NCI-H82 treated with DMSO at 0.1 percent for 48 hours (cell line): ENCODE measurements at regions not wholly inside any gene's neighbourhood (a gene's known extent, or its start where the extent isn't known, plus 50 kb on each side); places are given as distances from the start of the nearest gene placed in this dataset.

Source experiments
- DNase-seq: peaks from one replicate; lab custom pipeline; 2025; ENCODE audit not compliant: unreplicated experiment; lab: John Stamatoyannopoulos, UW

DNA sequence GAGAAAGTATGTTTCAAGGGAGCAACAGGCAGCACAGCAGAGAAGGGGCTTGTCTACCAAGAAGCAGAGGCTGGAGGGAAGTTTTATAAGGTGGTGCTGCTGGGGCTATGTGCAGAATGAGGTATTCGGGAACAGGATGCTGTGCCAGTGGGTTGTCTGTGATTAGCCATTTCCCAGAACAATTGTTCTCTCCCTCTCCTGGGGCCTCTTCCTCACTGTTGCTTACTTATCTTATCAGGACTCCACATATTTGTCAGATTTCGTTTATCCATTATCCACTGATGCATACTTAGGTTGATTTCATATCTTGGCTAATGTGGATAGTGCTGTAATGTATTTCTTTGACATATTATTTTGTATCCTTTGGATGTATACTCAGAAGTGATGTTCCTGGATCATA lies 195.1 kb upstream of the RTL1 start:
- DNase-seq: no peak

DNA sequence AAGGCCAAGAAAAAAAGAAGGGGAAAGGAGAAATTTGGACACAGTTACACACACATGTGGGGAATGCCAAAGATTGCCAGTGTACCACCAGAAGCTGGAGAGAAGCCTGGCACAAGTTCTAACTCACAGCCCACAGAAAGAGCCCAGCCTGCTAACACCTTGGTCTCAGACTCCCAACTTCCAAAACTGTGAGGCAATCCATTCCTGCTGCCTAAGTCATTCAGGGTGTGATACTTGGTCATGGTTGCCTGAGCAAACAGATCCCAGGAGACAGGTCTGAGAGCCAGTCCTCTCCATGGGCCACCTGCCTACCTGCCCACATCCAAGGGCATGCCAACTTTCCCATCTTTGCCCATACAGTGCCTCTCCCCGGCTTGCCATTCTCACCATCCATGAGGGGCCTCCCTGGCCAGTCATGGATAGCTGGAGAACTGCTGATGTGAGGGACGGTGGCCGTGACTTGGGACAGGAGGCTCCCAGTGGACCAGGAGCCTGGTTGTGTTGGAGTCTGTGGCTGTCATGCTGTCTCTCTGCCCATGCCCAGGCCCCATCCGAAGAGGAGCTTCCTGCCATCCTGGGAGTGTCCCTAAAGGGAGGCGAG lies 198.0 kb upstream of the RTL1 start:
- no peak for DNase-seq

DNA sequence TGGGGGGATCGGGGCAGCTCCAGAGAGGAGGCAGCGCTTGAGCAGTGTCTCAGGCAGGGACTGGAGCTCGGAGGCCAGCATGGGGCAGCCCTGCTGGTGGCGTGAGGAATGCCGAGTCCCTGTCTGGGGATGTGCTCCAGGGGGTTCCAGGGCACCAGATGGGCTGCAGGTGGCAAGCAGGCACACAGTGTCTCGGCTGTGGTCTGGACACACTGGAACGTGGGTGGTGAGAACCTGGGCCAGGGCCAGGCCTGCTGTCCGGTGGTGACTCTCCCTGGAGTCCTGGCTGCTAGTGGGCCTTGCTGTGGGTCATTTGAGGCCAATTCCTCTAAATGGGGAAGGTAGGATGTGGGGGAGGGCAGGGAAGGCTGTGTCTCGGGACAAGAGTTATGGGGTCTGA lies 199.4 kb upstream of the RTL1 start:
- DNase-seq: no peak

DNA sequence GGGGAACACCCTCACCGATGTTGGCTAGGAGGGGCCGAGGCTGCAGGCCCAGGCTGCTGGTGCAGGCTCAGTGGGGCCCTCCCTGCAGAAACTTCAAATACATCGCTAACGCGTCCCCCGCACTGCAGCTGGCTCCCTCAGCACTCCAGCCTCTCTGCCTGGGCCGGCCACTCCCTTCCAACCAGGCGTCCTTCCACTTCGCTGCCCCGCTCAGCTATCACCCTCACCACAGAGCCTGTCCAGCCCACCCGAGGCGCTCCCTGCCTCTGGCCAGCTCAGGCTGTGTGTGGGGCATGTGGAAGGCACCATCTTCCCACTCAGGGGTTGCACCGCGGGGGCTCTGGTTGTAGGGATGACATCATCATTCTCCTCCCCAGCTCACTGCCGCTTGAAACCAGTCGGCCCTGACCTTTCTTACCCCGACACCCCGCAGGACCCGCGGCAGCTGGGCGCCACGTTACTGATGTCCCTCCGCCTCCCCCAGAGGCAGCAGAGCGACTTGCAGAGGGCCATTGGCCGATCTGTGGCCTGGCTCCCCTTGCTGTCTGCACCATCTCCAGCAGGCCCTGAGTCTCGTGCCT lies 199.9 kb upstream of the RTL1 start:
- no peak for DNase-seq

DNA sequence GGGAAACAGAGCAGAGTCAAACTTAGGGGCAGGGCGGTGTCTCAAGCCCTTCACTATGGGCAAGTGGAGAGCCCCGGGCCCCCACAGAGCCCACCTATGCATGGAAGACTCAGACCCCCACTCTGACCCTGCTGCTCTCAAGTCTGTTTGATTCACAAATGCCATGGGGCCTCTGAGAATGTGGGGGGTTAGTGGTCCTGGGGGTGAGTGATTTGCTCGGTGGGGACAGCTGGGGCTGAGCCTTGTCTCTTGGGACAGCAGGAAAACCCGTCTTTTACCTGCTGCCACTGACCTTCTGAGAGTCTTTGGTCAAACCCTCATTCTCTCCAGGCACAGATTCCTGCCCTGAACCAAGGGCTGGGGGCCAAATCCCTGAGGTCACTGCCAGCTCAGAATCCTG lies 201.0 kb upstream of the RTL1 start:
- DNase-seq: no peak

DNA sequence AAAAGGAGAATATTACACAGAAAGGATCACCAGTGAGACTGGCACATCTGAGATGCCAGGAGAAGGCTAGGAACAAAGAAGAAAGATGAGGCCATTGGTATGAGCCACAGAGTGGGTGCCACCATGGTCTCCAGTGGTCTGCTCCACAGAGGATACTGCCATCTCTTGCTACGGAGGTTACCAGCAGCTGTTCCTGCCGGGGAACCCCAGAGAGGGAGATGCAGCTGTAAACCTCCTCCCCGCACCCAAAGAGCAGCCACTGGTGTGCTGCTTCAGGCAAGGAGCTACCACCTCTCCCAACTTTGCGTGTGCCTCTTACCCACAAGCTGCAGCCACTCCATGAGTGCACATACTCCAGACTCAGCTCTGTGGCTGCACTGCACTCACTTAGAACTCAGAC lies 201.5 kb upstream of the RTL1 start:
- no peak for DNase-seq

DNA sequence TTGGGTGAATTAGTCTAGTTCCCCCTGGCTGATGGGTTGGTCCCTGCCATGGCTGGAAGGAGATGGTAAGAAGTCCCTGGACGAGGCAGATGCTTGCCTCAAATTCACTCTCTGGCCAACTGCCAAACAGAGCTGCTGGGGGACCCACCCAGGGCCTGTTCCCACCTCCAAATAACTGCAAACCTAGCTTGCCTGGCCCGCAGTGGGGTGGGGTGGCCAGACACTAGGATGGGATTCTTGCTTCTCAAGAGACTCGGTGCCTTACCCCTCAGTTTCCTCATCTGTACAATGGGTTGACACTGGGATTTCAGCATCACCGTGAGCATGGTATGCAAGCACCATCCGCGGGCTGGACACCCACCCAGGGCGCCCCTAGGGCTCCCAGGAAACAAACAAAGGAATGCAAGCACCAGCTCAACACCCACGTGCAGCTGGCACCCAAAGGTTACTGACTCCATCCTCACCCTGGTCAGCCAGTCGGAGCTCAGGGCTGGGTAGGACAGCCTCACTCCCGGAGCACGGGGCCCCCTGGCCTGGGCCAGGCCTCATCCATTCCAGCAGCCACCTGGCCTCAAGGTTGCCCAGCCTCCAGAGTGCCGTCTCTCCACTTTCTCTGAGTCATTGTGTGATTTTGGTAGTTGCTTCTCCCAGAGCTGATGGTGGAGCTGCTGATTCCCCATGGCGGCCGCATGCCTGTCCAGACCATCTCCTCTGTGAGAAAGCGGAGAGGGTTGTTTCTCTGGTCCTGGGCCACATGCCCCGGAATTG lies 205.2 kb upstream of the RTL1 start:
- no peak for DNase-seq

DNA sequence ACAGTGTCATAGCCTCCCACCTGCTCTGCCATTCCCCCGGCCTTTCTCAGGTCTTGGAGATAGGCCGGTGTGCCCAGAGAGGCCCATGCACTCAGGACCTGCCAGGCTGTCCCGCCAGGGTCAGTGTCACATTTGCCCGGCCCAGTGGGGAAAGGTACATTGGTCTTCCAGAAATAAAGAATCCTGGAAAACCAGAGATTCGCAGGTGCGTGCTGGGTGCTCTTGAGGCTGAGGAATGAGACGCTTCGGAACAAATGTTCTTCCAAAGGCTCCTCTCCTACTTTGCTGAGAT lies 205.8 kb upstream of the RTL1 start:
- DNase-seq: no peak

DNA sequence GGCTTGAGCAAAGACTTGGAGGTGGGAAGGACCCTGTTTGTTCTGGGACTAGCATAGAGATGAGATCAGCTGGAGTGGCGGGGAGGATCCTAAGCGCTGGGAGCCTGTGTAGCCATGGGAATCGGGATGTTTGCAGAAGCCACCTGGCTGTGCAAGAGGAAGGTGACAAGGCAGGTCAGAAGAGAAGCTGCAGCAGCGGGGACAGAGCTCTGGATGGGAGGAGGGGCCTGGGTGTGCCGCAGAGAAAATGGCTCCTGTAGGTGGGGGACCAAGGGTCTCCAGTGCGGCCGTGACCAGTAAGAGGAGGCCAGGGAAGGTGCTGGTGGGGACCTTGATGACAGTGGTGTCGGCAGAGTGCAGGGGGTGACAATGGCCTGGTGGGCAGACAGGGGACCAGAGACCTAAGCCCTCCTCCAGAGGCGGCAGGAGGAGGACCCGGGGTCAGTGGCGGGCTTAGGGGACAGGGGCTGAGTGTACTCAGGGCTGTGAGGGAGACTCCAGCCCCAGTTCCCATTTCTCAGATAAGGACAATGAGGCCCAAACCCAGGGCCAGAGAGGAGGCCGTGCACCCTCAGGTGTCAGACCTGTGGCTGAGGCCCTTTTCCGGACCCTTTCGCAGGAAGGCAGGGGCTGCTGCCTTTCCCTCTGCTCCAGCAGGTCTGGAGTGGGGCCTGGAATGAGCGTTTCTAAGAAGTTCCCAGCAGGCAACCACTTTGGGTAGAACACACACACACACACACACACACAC lies 206.6 kb upstream of the RTL1 start:
- no peak for DNase-seq

DNA sequence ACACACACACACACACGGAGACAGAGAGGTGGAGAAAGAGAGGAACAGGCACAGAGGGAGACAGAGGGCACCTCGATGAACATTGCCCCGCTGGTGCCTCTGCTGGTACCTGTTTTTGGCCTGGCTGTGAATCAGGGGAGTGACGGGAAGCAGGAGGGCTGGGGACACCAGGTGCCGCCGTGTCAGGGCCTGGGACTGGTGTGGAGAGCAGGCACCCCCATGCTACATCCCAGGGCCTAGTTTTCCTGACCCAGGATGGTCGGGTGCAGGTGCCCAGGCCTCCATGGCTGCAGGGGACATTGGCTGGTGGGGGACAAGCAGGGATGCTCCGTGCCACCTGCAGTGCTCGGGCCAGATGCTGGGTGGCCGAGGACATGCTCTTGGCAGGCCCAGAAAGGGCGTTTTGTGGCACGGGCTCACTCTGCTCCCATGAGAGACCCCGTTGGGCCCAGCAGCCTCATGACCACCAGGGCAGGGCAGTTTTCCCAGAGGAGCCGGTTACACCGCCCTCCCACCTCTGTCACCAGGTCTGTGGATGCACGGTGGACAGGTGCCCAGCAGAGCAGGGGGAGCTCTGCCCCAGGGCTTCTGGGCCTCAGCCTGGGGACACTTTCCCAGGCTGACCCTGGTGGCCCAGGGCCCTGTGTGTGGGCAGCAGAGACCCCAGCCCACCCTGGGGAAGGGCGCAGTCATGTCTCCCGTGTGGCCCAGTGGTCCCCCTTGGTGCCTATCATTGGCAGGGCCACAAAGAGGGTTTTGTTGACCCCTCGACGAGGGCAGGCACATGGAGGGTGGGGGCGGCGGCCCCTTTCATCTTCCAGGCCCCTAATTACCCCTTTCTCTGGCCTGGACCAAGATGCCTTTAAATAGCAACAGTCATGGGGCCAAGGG lies 207.5 kb upstream of the RTL1 start:
- no peak for DNase-seq

DNA sequence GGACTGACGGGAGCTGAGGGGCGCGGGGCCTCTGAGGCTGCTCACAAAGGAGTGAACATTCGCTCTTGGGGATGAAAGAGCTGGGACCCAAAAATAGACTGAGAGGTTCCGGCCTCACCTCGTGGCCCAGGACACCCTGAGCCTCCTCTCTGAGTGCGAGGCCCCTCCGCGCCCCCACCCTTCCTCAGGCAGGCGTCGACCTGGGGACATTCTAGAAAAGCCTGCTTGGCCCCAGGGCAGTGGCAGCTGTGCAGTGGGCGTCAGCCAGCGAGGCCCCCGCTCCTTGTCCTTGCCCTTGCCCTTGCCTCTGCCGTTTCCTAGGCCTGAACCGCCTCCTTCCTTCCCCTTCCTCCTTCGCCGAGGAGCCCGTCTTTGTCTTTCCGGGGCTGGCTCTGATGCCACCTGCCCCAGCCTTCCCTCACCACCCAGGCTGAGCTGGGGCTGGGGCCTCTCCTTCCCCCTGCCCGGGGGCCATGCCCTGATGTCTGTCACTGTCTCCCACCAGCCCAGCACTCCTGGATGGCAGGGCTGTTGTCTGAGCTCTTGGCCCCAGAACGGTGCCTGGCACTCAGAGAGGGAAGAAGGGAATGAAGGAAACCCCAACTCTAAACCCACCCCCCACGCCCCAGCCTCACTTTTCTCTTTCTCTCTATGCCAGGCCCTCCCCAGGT lies 208.2 kb upstream of the RTL1 start:
- no peak for DNase-seq

DNA sequence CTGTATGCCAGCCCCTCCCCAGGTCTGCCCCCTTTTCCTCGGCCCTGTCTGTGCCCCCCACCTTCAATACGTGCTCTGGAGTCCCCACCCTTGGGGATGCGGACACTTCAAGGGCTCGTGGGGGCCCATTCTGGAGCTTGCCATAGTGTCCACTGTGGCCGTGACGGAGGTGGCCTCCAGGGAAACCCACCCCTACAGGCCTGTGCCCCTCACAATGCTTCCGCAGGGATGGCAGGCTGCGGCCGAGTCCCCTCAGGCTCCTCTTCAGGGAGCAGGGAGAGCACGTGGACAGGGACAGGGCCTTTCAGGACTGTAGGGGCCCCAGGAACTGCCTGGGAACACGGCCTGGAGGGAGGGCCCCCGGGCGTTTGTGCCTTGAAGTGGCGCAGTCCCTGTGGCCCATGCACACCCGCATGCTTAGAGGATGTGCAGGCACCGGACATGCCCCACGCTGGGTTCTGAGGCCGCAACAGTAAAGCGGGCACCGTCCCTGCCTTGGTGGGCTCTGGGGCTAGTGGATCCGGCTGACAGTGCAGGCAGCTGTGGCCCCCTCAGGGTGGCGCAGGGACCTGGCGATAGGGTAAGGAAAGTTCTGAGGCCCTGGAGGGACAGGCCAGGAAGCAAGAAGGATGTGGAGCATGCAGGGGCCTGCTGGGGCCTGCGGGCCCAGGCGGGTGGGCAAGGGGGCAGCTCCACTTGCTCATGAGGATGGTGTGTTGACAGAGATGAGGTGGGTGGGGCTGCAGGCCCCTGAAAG lies 209.0 kb upstream of the RTL1 start:
- DNase-seq: no peak

DNA sequence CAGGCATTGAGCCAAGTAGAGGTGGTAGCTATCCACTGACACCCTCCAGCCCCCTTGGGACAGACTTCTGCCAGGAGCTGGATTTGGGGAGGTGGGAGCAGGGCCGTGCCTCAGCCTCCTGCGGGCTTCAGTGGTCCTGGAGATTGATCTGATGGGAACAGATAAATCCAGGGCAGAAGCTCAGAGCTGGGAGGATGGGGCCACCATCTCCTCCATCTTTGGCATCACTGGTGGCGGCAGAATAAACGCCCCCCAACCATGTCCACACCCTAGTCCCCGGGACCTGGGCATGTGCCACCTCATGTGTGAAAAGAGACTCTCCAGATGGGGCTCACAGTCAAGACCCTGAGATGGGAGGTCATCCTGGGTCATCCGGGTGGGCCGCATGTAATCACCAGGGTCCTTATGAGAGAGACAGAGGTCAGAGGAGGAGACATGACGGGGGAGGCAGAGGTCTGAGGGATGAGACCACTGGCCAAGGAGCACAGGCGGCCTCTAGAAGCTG lies 209.6 kb upstream of the RTL1 start:
- no peak for DNase-seq

DNA sequence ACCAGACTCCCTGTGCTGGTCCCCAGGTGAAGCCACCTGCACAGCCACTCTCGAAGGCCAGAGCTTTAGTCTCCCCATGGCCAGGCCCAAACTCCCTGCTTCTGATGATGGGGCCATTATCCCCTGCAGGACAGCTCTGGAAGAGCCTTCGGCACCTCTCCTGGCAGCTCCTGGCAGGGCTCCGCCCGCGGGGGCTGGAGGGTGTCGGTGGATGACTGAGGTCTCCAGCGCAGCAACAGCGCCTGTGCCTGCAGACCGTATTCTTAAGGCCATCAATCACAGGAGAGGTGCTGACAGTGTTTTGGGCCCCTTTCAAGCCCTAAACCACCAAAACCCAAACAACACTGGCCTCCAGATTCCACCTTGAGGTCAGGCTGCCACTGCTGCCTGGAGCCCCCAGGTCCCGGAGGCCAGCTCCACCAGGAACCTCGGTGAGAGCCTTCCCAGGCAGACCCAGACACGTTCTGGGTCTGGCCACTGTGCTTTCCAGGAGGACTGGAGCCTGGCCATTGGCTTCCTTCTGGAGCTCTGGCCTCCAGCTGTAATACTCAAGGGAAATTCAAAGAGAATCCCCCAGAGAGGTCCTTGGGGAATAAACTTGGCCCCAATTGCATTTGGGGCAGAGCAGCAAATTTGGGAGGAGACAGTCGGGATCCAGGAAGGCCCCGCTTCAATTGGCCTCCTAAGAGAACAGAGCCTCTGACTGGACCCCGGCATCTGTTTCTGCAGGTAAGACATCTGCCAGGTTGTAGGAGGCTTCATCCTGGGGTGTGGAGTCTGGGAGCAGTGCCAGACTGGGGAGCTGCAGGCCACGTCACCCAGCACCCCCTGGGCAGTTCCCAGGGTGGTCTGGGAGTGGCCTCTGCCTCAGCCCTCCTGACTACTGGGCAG lies 210.6 kb upstream of the RTL1 start:
- DNase-seq: no peak

DNA sequence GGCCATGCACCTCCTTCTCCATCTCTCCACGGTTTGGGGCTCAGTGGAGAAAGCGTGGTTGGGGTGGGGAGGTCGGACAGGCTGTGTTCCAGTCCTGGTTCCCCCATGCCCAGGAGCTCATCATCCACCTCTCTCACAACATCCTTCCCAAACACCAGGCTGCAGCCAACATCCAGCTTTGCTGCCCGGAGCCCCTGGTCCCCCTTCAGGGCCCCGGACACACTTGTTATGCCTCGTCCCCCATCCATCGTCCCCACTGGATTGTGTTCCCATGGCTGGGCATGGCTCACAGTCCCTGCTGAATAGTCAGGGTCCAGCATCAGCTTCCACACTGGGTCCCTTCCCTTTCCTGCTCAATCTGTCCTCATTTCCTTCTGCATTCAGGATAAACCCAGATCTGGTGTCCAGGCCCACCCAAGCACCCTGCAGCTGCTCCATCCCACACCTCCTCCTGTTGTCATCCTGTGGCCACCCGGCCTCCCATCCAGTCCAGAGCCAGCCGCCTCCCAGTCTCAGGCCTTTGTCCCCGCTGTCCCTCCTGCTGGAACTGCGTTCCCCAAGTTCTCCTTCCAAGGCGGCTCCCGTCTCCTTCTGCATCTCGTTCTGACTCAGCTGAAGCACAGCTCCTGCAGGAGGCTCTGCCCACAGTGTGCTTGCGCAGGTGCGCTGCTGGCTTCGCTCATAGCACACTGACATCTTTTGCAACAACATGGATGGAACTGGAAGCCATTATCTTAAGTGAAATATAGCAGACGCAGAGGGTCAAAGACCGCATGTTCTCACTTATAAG lies 211.4 kb upstream of the RTL1 start:
- DNase-seq: no peak

DNA sequence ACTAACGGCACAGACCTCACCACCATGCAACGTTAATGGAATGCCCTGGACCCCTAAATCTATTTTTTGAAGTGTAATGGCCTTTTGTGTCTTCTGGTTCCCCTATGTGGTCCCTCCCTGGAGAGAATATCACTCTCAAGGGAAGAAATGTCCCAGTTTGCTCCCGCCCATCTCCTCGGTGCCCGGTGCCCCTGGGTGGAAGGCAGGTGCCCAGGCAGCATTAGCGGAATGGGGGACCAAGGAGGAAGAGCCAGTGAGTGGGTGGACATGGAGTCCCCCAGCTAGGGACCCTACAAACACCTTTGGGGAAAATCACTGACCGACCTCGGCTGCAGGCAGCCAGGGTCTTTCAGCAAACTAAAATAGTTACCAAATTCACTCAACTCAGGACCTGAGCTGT lies 212.1 kb upstream of the RTL1 start:
- DNase-seq: no peak

DNA sequence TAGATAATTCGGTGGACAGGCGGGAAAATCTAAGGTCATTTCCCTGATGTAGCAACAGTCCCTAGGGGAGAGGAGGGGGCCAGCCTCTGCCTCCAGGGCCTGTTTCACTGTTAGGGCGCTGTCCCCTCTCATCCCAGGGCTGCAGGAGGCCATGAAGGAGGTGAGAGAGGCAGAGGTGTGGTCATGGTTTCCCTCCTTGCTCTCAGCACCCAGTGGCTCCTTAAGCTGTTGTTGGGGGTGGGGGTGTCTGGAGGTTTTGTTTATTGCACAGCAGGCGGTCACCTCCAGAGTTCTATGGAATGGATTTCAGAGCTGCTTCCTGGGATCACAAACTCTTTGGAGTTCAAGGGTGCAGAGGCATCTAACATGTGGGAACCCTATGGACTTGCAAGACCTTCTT lies 212.5 kb upstream of the RTL1 start:
- no peak for DNase-seq
